HG02885 (cell line): ENCODE measurements at regions not wholly inside any gene's neighbourhood (a gene's known extent, or its start where the extent isn't known, plus 50 kb on each side); places are given as distances from the start of the nearest gene placed in this dataset.
"Not testable (repeated sequence)": the region's sequence is repeated elsewhere in the genome, so short reads cannot be mapped to it uniquely, and the experiment has no call there.

Source experiments
- ATAC-seq: cut with Tn5 transposase; IDR thresholded peaks from one replicate; pipeline ENCODE4 v1.9.1; 2021; ENCODE audit warnings: mild to moderate bottlenecking; ENCODE audit not compliant: unreplicated experiment, poor library complexity

GRCh38 chr2:89756616-89757015, 1065.1 kb downstream of the RPIA start:
- not testable (repeated sequence) for ATAC-seq

GRCh38 chr2:89758332-89759026, 1067.0 kb downstream of the RPIA start:
- not testable (repeated sequence) for ATAC-seq

DNA sequence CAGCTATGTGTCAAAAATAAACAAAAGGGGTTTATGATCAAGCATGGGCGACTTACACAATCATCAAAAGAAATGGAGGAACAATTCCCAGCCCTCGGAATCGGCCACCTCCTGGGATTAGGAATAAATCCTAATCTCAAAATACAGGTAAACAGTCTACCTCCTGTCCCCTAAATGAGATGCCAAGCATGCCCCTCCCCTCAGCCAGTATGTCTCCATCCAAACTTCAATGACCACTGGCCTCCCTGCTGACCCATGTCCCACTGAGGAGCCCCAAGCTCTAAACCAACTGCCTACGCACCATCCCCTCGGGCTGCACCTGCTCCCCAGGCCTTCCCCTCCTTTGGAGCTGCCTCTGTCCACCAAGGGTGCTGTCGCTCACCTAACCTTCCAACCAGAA, 1069.3 kb downstream of the RPIA start:
- ATAC-seq: not testable (repeated sequence)

- ATAC-seq: not testable (repeated sequence)
These were observed 1069.7 kb downstream of the RPIA start for GRCh38 chr2:89761171-89761570.

GRCh38 chr2:89761863-89762262, 1070.4 kb downstream of the RPIA start:
- not testable (repeated sequence) for ATAC-seq

DNA sequence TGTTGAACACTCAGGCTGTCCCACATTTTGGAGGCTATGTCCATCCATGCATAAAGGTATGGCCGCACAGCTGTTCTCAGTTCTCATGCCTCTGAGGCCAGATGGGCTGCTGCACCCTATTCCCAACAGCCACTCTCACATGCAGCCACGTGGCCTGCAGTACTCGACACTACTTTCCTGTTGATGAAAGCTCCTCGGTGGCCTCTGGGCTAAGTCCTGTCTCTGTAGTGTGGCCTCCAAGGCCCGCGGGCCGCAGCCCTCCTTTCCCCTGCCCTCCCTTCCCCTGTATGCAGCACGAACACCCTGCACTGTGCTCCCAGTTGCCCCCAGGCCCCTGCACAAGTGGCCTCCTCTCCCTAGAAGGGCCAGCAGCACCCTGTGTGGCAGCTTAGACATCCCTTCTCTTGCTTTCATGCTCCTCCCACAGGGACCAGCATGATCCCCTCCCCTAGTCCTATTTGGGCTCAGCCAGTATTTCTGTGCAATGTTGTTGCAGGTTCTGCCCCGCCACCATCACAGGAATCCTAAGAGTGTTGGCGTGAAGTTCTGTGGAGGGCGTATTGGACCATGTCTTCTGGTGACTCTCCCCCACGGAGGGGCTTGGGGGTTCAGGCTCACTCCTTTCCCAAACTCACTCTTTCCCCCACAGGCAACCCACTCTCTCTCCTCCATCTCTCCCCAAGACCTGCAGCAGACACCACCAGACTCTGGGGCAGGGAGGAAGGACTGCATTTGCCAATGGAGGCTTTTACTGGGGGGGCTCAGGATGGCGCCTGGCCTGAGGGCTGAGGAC, 1071.2 kb downstream of the RPIA start:
- not testable (repeated sequence) for ATAC-seq

- no peak for ATAC-seq
These were observed 1071.7 kb downstream of the RPIA start for GRCh38 chr2:89763254-89763580.

DNA sequence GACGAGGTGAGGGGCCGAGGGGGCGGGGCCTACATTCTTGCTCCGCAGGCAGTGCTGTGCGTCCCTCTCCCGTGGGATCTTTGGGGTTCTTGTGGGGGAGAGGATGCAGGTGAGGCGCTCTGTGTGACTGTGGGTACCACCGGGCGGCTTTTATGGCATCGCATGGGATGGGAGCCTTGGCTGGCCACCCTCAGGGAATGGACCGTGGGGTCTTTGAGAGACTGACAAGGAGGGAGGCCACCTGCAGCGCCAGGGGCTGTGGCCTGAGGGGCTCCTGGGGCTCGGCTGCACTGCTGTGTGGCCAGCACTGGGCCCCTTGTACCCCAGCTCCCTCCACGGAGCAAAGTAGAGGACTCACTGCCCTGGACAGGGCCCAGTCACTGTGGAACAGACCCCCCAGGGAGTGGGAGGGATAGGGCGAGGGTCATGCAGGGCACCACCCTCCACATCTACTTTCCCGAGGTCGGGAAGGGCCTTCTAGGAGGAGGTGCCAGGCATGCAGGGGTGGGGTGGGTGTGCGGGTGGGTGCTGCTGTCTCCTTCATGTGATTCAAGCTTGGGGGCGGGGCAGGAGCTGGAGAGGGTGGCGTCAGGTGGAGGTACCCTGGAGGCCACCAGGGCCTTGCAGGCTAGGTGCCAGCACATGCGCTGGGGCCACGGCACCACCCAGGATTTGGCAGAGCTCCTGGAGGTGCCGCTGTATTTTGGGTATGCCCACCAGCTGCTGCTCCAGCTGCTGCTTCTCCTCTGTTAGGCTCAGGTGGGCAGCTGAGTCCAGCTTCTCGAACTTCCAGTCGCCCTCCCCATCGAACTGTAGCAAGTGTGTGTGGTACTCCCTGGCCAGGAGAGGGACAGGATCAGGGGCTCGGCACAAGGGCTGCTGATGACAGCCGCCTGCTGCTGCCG, 1072.4 kb downstream of the RPIA start:
- no peak for ATAC-seq

GRCh38 chr2:89764571-89765360, 1073.3 kb downstream of the RPIA start:
- ATAC-seq: not testable (repeated sequence)

GRCh38 chr2:89765361-89765718, 1073.9 kb downstream of the RPIA start:
- not testable (repeated sequence) for ATAC-seq

DNA sequence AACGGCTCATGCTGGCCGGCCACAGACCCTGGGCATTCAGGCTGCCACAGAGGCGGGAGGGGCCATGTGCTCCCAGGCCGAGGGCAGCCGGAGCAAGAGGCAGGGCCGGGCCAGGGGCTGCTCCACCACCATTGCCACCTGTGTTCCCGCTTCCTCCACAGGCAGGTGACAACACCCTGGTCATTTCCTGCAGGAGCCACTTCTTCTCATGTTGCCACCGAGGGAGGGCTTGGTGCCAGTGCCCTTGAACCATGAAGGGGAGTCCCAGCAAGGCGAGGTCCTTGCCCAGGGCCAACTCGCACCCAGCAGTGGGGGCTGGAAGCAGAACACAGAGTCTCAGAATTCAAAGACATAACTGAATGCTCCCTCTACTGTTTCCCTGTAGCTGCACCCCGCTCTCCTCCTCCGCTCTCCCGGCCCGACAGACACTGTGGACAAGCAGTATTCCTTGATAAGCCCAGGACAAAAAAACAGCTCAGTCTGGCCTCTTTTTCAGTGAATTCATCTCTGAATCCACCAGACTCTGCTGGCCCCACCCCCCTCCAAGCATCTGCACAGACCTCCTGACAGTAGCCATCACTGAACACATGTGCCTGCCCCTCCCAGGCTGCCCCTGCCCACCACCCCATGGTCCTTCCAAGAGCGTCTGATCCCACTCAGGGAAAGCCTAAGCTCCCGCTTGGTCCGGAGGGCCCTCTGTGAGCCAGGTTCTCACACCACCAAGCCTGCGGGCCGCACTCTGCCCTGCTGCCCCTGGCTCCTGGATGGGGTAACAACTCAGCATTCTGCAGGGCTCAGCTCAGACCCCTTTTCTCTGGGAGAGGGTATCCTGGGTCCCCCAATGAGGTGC, 1074.9 kb downstream of the RPIA start:
- ATAC-seq: not testable (repeated sequence)

GRCh38 chr2:89767058-89767457, 1075.6 kb downstream of the RPIA start:
- not testable (repeated sequence) for ATAC-seq

DNA sequence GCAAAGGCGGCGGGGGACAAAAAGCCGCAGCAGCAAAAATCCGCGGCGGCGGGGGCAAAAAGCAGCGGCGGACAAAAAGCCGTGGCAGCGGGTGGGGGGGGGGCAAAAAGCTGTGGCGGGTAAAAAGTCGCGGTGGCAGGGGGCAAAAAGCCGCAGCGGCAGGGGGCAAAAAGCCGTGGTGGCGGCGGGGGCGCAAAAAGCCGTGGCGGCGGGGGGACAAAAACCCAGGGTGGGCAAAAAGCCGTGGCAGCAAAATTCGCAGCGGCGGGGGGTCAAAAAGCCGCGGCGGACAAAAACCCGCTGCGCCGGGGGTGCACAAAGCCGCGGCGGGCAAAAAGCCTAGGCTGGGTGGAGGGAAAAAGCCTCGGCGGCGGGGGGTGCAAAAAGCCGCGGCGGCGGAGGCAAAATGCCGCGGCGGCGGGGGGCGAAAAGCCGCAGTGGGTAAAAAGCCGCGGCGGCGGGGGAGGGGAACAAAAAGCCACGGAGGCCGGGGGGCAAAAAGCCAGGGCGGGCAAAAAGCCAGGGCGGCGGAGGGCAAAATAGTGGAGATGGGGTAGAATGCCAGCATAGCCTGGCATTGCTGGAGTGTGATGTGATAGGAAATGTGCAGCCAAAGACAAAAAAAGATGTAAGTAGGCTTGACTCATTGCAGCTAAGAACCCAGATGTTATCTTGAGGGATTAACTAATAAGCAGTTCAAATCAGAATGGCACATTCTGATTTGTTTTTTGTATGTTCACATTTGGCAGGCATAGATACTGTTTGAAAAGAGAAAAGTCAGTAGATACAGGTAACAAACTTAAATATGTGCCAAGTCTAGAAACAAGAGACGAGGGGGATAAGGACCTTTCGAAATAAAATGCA, 1076.3 kb downstream of the RPIA start:
- no peak for ATAC-seq

DNA sequence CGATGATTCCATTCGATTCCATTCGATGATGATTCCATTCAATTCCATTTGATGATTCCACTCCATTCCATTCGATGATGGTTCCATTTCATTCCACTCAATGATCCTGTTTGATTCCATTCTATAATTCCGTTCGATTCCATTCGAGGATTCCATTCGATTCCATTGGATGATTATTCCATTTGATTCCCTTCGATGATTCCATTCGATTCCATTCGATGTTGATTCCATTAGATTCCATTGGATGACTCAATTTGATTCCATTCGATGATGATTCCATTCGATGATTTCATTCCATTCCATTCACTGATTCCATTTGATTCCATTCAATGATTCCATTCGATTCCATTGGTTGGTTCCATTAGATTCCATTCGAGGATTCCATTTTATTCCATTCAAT, 1084.4 kb downstream of the RPIA start:
- no peak for ATAC-seq

GRCh38 chr2:89780318-89780717, 1088.8 kb downstream of the RPIA start:
- ATAC-seq: no peak

- ATAC-seq: no peak
These were observed 1090.5 kb downstream of the RPIA start for GRCh38 chr2:89781962-89782361.

GRCh38 chr2:89784960-89785359, 1093.5 kb downstream of the RPIA start:
- no peak for ATAC-seq

DNA sequence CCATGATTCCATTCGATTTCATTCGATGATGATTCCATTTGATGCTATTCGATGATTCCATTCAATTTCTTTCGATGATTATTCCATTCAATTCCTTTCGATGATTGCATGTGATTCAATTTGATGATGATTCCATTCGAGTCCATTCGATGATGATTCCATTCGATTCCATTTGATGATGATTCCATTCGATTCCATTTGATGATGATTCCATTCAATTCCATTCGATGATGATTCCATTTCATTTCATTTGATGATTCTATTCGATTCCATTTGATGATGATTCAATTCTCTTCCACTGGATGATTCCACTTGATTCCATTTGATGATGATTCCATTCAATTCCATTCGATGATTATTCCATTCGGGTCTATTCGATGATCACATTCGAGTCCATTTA, 1094.1 kb downstream of the RPIA start:
- ATAC-seq: not testable (repeated sequence)
